ENCODE measurements at regions not wholly inside any gene's neighbourhood (a gene's known extent, or its start where the extent isn't known, plus 50 kb on each side); places are given as distances from the start of the nearest gene placed in this dataset.

DNA sequence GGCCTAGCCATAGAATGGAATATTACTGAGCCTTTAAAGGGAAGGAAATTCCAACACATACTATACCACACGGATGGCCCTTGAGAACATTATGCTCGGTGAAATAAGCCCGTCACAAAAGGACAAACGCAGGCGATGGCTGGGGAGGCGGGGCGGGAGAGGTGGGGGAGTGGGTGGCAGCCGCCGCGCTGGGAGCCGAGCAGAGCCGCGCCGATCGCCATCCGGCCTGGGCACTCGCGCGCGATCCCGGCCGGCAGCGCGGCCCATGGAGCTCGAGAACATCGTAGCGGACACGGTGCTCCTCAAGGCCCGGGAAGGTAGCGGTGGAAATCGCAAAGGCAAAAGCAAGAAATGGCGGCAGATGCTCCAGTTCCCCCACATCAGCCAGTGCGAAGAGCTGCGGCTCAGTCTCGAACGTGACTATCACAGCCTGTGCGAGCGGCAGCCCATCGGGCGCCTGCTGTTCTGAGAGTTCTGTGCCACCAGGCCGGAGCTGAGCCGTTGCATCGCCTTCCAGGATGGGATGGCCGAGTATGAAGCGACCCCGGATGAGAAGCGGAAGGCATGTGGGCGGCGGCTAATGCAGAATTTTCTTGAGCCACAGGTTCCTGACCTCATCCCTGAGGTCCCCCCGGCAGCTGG is 140.1 kb downstream of the ZDHHC20 start:
- DNase-seq (ENCODE audit: low spot score), result no peak

DNA sequence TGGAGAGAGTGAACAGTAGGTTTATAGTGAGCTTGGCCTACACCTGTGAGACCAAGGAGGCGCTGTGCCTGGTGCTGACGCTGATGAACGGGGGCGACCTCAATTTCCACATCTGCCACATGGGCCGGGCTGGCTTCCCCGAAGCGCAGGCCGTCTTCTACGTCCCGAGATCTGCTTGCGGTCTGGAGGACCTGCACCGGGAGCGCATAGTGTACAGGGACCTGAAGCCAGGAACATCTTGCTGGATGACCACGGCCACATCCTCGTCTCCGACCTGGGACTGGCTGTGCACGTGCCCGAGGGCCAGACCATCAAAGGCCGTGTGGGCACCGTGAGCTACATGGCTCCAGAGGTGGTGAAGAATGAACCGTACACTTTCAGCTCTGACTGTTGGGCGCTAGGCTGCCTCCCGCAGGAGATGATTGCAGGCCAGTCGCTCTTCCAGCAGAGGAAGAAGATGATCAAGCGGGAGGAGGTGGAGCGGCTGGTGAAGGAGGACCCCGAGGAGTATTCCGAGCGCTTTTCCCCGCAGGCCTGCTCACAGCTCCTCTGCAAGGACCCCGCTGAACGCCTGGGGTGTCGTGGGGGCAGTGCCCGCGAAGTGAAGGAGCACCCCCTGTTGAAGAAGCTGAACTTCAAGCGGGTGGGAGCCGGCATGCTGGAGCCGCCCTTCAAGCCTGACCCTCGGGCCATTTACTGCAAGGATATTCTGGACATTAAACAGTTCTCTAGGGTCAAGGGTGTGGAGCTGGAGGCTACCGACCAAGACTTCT is 139.0 kb downstream of the ZDHHC20 start:
- no peak for DNase-seq (ENCODE audit: low spot score)

DNA sequence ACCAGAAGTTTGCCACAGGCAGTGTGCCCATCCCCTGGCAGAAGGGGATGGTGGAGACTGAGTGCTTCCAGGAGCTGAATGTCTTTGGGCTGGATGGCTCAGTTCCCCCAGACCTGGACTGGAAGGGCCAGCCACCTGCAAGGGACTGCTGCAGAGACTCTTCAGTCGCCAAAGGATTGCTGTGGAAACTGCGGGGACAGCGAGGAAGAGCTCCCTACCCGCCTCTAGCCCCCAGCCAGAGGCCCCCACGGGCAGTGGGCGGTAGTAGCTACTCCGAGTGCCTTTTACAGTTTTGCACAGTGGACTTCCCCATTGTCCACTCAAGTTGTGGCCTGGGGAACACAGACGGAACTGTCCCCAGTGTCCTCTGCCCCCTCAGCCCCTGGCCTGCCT is 138.5 kb downstream of the ZDHHC20 start:
- no peak for DNase-seq (ENCODE audit: low spot score)

DNA sequence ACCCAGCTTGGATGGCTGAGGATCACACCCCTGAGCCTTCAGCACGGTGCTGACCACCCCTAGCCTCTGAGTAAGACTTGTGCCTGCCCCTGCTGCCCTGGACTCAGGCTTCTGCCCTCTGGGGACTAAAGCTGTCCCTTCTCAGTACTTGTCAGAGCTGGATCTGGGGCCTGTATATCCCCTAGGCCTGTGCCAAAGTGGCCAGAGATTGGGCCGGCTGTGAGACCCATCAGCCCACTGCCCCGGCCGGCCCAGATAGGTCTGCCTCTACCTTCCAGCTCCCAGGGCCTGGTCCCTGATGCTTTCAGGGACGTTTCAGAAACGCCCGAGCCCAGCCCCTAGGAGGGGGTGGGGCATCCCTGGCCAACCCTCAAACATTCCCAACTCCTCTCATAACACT is 137.8 kb downstream of the ZDHHC20 start:
- no peak for DNase-seq (ENCODE audit: low spot score)

DNA sequence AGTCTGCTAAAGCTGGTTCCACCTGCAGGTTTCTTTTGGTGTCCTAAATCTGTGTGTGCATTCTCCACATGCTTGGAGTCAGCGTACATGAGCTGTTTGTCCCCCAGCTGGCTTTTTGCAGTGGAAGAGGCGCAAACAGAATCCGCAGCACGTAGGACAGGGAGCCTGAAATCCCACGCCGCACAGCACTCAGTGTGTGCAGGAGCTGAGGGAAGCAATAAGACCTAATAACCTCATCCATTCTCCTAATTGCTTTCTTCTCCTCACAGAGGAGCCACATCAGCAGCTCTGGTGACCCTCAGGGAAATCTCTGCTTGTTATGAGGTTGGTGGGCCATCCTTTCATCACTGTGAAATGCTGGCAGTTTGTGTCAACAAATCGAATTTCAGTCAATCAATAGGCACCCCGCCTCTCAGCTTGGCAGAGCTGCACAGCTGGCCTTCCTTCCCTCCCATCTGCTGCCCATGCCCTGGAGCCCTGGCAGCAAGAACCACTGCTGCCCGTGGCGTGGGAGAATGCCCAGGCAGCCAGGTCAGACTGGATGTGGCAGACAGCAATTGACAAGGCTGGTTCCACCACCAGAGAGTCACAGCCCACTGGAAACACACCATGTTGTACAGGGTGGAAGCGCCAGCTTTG is 136.7 kb downstream of the ZDHHC20 start:
- DNase-seq (ENCODE audit: low spot score), result no peak
